SK-N-SH (cell line): ENCODE measurements at regions not wholly inside any gene's neighbourhood (a gene's known extent, or its start where the extent isn't known, plus 50 kb on each side); places are given as distances from the start of the nearest gene placed in this dataset.

Experiments used
- EZH2phosphoT487 ChIP-seq: fragments of 200-600 bp; sonication (generic); IDR thresholded peaks from 2 replicates; pipeline ENCODE4 v1.6.1; 2017; ENCODE audit warnings: low read depth, mixed run types, mild to moderate bottlenecking, antibody characterized with exemption, moderate library complexity, borderline replicate concordance
- FOXM1 ChIP-seq: IDR thresholded peaks from 2 replicates; pipeline ENCODE4 v1.4.0; 2012; ENCODE audit warnings: low read depth, mild to moderate bottlenecking
- GABPA ChIP-seq: IDR thresholded peaks from 2 replicates; pipeline ENCODE4 v1.4.0; 2012; ENCODE audit warnings: low read depth, mild to moderate bottlenecking
- MAX ChIP-seq: IDR thresholded peaks from 2 replicates; pipeline ENCODE4 v1.4.0; 2012; ENCODE audit warnings: low read depth
- POLR2AphosphoS5 ChIP-seq: IDR thresholded peaks from 2 replicates; pipeline ENCODE4 v1.6.1; 2012; ENCODE audit warnings: low read depth, low read length
- TAF1 ChIP-seq: IDR thresholded peaks from 2 replicates; pipeline ENCODE4 v1.6.1; 2012; ENCODE audit warnings: low read depth, mild to moderate bottlenecking, low read length, moderate library complexity, borderline replicate concordance
- TF ChIP-seq, protein P1 (sequence below): IDR thresholded peaks from 2 replicates; pipeline ENCODE4 v1.4.0; 2012; ENCODE audit warnings: low read depth, borderline replicate concordance
- TF ChIP-seq, protein P2 (sequence below): fragments of 200-600 bp; sonication (generic); IDR thresholded peaks from 2 replicates; pipeline ENCODE4 v1.6.1; 2017; ENCODE audit warnings: antibody characterized with exemption, mild to moderate bottlenecking, moderate library complexity

DNA sequence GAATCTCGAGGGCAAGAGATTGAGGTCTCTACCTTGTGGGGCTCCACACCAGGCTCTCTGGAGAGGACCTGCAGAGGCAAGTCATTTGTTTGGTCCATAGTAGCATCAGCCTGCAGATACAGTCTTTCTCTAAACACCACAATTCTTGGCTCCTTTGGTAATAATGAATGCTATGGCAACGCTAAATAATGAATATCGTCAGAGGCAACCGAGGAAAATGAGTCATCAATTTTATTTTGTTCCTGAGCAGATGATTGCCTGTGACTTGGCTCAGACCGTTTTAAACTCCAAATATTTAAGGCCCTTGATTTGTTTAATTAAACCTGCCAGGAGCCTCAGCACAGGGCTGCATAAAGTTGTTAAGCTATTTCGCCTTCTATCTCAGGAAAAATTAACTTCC is 924.1 kb upstream of the TMEM132C start:
- no peak for TF ChIP-seq FOXM1
- no peak for TF ChIP-seq POLR2AphosphoS5
- TF ChIP-seq MAX = no peak
- TF ChIP-seq GABPA = no peak
- TF ChIP-seq, protein P1, sequence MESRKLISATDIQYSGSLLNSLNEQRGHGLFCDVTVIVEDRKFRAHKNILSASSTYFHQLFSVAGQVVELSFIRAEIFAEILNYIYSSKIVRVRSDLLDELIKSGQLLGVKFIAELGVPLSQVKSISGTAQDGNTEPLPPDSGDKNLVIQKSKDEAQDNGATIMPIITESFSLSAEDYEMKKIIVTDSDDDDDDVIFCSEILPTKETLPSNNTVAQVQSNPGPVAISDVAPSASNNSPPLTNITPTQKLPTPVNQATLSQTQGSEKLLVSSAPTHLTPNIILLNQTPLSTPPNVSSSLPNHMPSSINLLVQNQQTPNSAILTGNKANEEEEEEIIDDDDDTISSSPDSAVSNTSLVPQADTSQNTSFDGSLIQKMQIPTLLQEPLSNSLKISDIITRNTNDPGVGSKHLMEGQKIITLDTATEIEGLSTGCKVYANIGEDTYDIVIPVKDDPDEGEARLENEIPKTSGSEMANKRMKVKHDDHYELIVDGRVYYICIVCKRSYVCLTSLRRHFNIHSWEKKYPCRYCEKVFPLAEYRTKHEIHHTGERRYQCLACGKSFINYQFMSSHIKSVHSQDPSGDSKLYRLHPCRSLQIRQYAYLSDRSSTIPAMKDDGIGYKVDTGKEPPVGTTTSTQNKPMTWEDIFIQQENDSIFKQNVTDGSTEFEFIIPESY = no peak
- TF ChIP-seq, protein P2, sequence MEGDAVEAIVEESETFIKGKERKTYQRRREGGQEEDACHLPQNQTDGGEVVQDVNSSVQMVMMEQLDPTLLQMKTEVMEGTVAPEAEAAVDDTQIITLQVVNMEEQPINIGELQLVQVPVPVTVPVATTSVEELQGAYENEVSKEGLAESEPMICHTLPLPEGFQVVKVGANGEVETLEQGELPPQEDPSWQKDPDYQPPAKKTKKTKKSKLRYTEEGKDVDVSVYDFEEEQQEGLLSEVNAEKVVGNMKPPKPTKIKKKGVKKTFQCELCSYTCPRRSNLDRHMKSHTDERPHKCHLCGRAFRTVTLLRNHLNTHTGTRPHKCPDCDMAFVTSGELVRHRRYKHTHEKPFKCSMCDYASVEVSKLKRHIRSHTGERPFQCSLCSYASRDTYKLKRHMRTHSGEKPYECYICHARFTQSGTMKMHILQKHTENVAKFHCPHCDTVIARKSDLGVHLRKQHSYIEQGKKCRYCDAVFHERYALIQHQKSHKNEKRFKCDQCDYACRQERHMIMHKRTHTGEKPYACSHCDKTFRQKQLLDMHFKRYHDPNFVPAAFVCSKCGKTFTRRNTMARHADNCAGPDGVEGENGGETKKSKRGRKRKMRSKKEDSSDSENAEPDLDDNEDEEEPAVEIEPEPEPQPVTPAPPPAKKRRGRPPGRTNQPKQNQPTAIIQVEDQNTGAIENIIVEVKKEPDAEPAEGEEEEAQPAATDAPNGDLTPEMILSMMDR = no peak
- TF ChIP-seq EZH2phosphoT487 = no peak
- TF ChIP-seq TAF1 = no peak
